Lower lobe of right lung (tissue), 2 donors: ENCODE measurements at regions not wholly inside any gene's neighbourhood (a gene's known extent, or its start where the extent isn't known, plus 50 kb on each side); places are given as distances from the start of the nearest gene placed in this dataset.

Source experiments
- ATAC-seq, 2 donors: fragments of 200-7000 bp; cut with Tn5 transposase; one replicate each; pipeline ENCODE4 v1.9.1; 2020 to 2022; ENCODE audit warnings: mild to moderate bottlenecking in 2 of 2, moderate library complexity in 2 of 2
- DNase-seq: peaks from one replicate; pipeline ENCODE4 v3.0.0-alpha.2; 2020
- H3K27ac ChIP-seq: fragments of 200-600 bp; one replicate; pipeline ENCODE4 v1.8.0; 2022
- H3K27me3 ChIP-seq: fragments of 200-600 bp; one replicate; pipeline ENCODE4 v1.8.0; 2022; ENCODE audit warnings: low read depth
- H3K36me3 ChIP-seq: fragments of 200-600 bp; one replicate; pipeline ENCODE4 v1.8.0; 2022; ENCODE audit warnings: mild to moderate bottlenecking
- H3K4me1 ChIP-seq: fragments of 200-600 bp; one replicate; pipeline ENCODE4 v1.8.0; 2022
- H3K4me3 ChIP-seq: fragments of 200-600 bp; one replicate; pipeline ENCODE4 v1.8.0; 2022; ENCODE audit warnings: mild to moderate bottlenecking
- H3K9me3 ChIP-seq: fragments of 200-600 bp; one replicate; pipeline ENCODE4 v1.8.0; 2022
- intact Hi-C: fragments of 100-400 bp; cut with DNase I; formaldehyde crosslinking; loops from one replicate; pipeline ENCODE4 v1.11.0; 2022
- TF ChIP-seq, protein P1 (sequence below): fragments of 200-600 bp; IDR thresholded peaks from one replicate; pipeline ENCODE4 v1.8.0; 2022; ENCODE audit warnings: antibody characterized with exemption, mild to moderate bottlenecking
- donor health status: DM: no; HTN: yes; CAD: no; lungs with severe emphysema.

DNA sequence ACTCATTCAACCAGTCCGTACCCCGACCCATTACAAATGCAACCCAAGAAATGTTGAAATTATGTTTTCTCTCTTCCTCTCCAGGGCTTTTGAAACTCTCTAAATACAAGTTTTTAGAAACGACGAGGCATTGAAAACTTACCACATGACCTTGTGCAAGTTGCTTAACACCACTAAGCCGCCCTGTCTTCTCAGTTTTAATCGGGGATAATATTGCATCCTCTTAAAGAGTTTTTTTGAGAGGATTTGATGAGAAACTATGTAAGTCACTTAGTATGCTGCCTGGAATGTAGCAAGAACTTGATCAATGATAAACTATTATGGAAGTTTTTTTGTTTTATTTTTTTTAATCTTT is 149.0 kb upstream of the FAM20A start:
- H3K27ac ChIP-seq: peak overlapping the region; percentile 11
- H3K36me3 ChIP-seq: no peaks in the 10 kb centered on the region
- no peak overlapping the region for H3K4me3 ChIP-seq
- intact Hi-C loops: no loop called here
- ATAC-seq (peak; percentile 37 to 61), DNase-seq (no peak)
- no peaks in the 10 kb centered on the region for H3K27me3 ChIP-seq
- TF ChIP-seq, protein P1, sequence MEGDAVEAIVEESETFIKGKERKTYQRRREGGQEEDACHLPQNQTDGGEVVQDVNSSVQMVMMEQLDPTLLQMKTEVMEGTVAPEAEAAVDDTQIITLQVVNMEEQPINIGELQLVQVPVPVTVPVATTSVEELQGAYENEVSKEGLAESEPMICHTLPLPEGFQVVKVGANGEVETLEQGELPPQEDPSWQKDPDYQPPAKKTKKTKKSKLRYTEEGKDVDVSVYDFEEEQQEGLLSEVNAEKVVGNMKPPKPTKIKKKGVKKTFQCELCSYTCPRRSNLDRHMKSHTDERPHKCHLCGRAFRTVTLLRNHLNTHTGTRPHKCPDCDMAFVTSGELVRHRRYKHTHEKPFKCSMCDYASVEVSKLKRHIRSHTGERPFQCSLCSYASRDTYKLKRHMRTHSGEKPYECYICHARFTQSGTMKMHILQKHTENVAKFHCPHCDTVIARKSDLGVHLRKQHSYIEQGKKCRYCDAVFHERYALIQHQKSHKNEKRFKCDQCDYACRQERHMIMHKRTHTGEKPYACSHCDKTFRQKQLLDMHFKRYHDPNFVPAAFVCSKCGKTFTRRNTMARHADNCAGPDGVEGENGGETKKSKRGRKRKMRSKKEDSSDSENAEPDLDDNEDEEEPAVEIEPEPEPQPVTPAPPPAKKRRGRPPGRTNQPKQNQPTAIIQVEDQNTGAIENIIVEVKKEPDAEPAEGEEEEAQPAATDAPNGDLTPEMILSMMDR: no peak
- H3K9me3 ChIP-seq: no peaks in the 10 kb centered on the region
- peaks cover 6% of the 10 kb centered on the region for H3K4me1 ChIP-seq

DNA sequence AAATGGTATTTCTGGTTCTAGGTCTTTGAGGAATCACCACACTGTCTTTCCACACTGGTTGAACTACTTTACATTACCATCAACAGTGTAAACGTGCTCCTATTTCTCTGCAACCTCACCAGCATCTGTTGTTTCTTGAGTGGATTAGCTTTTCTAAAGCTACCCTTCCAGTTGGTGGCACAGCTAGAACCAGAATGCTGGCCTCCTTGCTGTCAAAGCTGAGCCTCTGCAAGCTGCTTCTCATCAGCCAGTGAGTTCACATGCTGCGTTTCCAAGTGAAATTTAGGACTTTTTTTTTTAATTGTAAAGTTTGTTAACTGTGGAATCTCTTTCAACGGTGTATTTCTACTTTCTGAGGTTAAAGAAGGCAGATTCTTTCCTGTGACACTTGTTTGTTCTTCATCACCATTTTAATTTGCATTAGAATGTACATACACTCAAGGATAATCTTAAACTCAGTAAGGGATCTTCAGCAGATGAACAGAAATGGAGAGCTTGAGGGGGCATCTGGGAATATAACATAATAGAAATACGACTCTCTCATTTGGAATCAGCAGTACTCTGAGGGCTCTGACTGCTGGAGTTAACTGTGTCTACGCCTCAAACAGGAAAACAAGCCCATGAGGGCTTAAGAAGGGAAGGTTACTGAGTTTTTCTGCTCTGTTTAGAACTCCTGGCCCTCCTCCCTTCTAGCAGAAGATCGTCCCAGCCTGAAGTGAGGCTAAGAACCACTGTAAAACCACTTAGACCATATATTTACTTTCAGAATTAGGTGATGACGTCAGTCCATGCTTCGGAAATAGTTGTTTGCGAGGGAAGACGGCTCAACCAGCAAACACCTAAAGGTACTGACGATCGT is 148.4 kb upstream of the FAM20A start:
- TF ChIP-seq, protein P1: no peak
- Histone ChIP-seq H3K27me3 (no peaks in the 10 kb centered on the region), H3K9me3 (no peaks in the 10 kb centered on the region), H3K4me3 (no peak overlapping the region), H3K27ac (peak overlapping the region; percentile 11), H3K36me3 (no peaks in the 10 kb centered on the region), H3K4me1 (peaks cover 6% of the 10 kb centered on the region)
- no peak for DNase-seq
- peak; percentile 72 to 91 for ATAC-seq
- intact Hi-C loops: no loop called here

DNA sequence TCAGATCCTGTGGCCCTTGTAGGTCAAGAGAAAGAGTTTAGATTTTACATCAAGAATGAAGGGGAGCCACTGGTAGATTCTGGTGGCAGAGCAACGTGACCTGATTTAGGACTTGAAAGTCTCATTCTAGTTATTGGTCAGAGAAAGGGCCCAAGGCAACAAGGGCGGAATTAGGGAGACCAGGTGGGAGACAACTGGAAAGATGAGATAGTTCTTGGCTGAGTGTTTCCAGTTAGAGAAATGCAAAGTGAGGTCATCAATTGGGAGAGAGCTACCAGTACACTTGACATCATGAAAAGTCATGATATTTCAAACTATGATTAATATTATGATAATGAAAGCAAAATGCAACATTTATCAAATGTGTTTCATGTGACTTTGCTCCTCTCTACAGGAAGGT is 147.2 kb upstream of the FAM20A start:
- peaks cover 6% of the 10 kb centered on the region for H3K4me1 ChIP-seq
- H3K9me3 ChIP-seq: no peaks in the 10 kb centered on the region
- DNase-seq (no peak), ATAC-seq (no peak)
- TF ChIP-seq, protein P1: no peak
- no peaks in the 10 kb centered on the region for H3K27me3 ChIP-seq
- no peak overlapping the region for H3K4me3 ChIP-seq
- H3K27ac ChIP-seq: no peak overlapping the region
- H3K36me3 ChIP-seq: no peaks in the 10 kb centered on the region
- intact Hi-C loops: no loop called here

DNA sequence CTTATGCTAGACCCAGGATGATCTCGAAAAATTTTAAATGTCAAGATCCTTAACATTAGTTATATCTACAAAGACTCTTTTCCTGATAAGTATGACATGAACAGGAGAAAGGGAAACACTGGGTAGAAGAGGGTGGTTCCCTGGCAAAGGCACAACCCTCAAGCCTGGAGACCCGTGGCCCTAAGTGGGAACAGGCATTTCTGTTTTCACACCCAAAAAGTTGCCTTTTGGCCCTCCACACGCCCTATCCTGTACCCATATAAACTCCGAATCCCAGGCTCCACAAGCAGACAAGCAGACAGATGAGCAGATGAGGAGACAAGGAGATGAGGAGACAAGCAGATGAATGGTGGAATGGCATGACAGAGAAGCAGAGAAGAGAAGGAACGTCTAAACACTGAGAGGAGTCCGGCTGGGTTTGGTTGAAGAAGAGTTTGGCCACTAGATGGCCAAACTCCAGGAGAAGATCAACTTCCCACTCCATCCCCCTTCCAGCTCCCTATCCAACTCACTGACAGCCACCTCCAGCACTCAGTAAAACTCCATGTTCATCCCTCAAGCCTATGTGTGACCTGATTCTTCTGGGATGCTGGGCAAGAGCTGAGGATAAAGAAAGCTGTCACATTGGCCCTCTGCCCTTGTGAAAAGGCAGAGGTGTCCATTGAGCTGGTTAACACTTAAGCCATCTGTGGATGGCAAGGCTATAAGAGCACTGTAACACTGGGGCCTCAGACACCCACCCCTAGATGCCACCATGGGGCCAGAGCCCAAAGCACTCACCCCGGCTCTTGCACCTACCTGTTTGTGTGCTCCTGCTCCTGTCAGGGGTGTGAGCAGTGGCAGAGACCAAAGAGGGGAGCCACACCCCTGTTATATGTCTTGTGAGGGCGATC is 139.6 kb upstream of the FAM20A start:
- intact Hi-C loops: no loop called here
- TF ChIP-seq, protein P1: no peak
- H3K4me1 ChIP-seq: no peaks in the 10 kb centered on the region
- H3K36me3 ChIP-seq: no peaks in the 10 kb centered on the region
- H3K27me3 ChIP-seq: no peaks in the 10 kb centered on the region
- no peak for ATAC-seq
- H3K4me3 ChIP-seq: no peak overlapping the region
- H3K9me3 ChIP-seq: peaks cover 5% of the 10 kb centered on the region
- DNase-seq: no peak
- H3K27ac ChIP-seq: no peak overlapping the region

DNA sequence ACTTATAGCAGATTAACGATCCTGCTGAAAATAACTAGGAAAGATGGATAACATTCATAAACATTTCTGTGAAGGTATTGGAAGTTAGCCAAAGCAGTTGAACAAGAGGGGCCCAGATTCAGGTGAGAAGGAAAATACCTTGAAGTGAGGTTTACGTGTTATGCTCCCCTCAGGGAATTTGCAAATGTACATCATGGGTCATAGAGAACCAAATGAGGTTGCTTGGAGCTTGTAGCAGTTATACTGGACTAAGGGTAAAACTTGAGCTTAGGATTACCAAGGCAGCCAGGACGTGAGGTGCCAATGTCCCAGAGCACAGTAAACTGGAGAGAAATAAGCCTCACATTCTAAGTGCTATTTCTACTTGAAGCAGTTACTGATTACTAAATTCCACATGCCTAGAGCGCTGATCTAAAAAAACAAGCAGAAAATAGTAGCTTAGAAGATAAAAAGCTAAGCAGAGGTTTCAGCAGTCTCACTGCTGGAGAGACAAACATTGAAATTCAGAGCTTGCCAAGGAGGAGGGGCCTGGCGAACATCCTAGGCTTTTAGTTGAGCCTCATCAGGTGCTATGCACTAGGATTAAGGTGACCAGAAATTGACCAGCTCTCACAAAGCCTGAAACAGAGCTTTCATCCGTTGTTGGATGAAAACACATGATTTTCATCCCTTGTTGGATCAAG is 136.7 kb upstream of the FAM20A start:
- no peak overlapping the region for H3K27ac ChIP-seq
- no peak for DNase-seq
- TF ChIP-seq, protein P1: no peak
- no peaks in the 10 kb centered on the region for H3K36me3 ChIP-seq
- ATAC-seq: no peak
- intact Hi-C loops: no loop called here
- peaks cover 13% of the 10 kb centered on the region for H3K4me1 ChIP-seq
- H3K27me3 ChIP-seq: no peaks in the 10 kb centered on the region
- peaks cover 5% of the 10 kb centered on the region for H3K9me3 ChIP-seq
- no peak overlapping the region for H3K4me3 ChIP-seq
